Adrenal gland (tissue), 9 donors: ENCODE measurements at regions not wholly inside any gene's neighbourhood (a gene's known extent, or its start where the extent isn't known, plus 50 kb on each side); places are given as distances from the start of the nearest gene placed in this dataset.
"Not testable (repeated sequence)": the region's sequence is repeated elsewhere in the genome, so short reads cannot be mapped to it uniquely, and the experiment has no call there.

Experiments used
- DNase-seq, 7 donors: peaks; one replicate each; pipeline ENCODE4 v3.0.0-alpha.2; 2019 to 2020
- H3K27ac ChIP-seq, 5 donors: fragments of 200-600 bp; sonication (generic) in 4 of 5; 1 replicate in 3 of 5; 2 replicates in 2 of 5; pipeline versions ENCODE4 v1.5.1 to v1.8.0; 2016 to 2020; ENCODE audit warnings: mild to moderate bottlenecking in 1 of 5
- H3K27me3 ChIP-seq: fragments of 200-600 bp; 2 replicates; pipeline ENCODE4 v1.8.0; 2021
- H3K36me3 ChIP-seq, 2 donors: fragments of 200-600 bp; replicated peaks in 1 of 2; 1 replicate in 1 of 2; 2 replicates in 1 of 2; pipeline versions ENCODE4 v1.5.1 to v1.8.0; 2018 to 2022
- H3K4me1 ChIP-seq, 2 donors: fragments of 200-600 bp; replicated peaks in 1 of 2; 1 replicate in 1 of 2; 2 replicates in 1 of 2; pipeline versions ENCODE4 v1.5.1 to v1.8.0; 2018 to 2021
- H3K4me3 ChIP-seq, 4 donors: fragments of 200-600 bp; sonication (generic) in 3 of 4; one replicate each; pipeline ENCODE4 v1.5.1; 2016 to 2018
- H3K9me3 ChIP-seq, 3 donors: fragments of 200-600 bp; sonication (generic) in 1 of 3; replicated peaks in 1 of 3; 1 replicate in 2 of 3; 2 replicates in 1 of 3; pipeline versions ENCODE4 v1.5.1 to v1.8.0; 2016 to 2021
- CTCF ChIP-seq, 6 experiments: fragments of 450-650 bp in 4 of 6; fragments of 200-600 bp in 2 of 6; sonication (generic) in 1 of 6; IDR thresholded peaks; 1 replicate in 5 of 6; 2 replicates in 1 of 6; pipeline versions ENCODE4 v1.5.1 to v1.8.0; 2016 to 2021; ENCODE audit warnings: antibody characterized with exemption in 6 of 6, mild to moderate bottlenecking in 2 of 6, moderate library complexity in 1 of 6
- POLR2A ChIP-seq, 2 donors: fragments of 450-650 bp; IDR thresholded peaks; one replicate each; pipeline ENCODE4 v1.6.1; 2017; ENCODE audit warnings: antibody characterized with exemption in 2 of 2, mild to moderate bottlenecking in 2 of 2, moderate library complexity in 1 of 2
- WGBS, 4 donors: extraction: QIAGEN DNeasy Blood & Tissue Kit in 2 of 4; methylation state at CpG; one replicate each; pipeline versions ENCODE4 v1.1.5 to v1.1.7; 2013 to 2017; 5-methylcytosine and 5-hydroxymethylcytosine counted together
- intact Hi-C, 2 donors: fragments of 100-400 bp; cut with DNase I; formaldehyde crosslinking; loops; one replicate each; pipeline versions ENCODE4 v1.14.1 to v1.15.0; 2022 to 2023
- donor health status: healthy with polysubstance abuse.
- donor health status: Bipolar disorder and iron deficiency.
- donor health status: DM: yes; HTN: yes; CAD: no.
- donor health status: DM: no; HTN: no; CAD: no.
- donor health status: DM: no; HTN: no; CAD: no.

GRCh38 chr2:22079583-22079982 lies 955.8 kb downstream of the TDRD15 start:
- Histone ChIP-seq H3K4me3 (no peak overlapping the region), H3K27ac (no peak overlapping the region), H3K36me3 (no peaks in the 10 kb centered on the region), H3K4me1 (no peaks in the 10 kb centered on the region), H3K9me3 (no peaks in the 10 kb centered on the region), H3K27me3 (no peaks in the 10 kb centered on the region)
- no peak for DNase-seq
- intact Hi-C loops: no loop called here
- 75 to 79% (median 77%) methylated on average over 3 of the region's 3 CpGs for WGBS, 4 donors
- TF ChIP-seq POLR2A (IDR thresholded peaks at IDR 0.05) (no peak), CTCF (IDR thresholded peaks at IDR 0.05) (no peak)

GRCh38 chr2:22086726-22087125 lies 963.0 kb downstream of the TDRD15 start:
- WGBS, 4 donors: 53 to 58% (median 54%) methylated on average over 2 of the region's 2 CpGs
- TF ChIP-seq POLR2A (IDR thresholded peaks at IDR 0.05) (no peak), CTCF (IDR thresholded peaks at IDR 0.05) (no peak)
- Histone ChIP-seq H3K4me3 (no peak overlapping the region), H3K36me3 (no peaks in the 10 kb centered on the region), H3K27ac (no peak overlapping the region), H3K4me1 (no peaks in the 10 kb centered on the region), H3K27me3 (no peaks in the 10 kb centered on the region), H3K9me3 (no peaks in the 10 kb centered on the region)
- DNase-seq: no peak
- intact Hi-C loops: no loop called here

GRCh38 chr2:22103617-22104016 lies 979.8 kb downstream of the TDRD15 start:
- H3K9me3 ChIP-seq, H3K4me3 ChIP-seq, H3K36me3 ChIP-seq, H3K27ac ChIP-seq, intact Hi-C loops, H3K27me3 ChIP-seq, DNase-seq, H3K4me1 ChIP-seq: not testable (repeated sequence)
- 57 to 82% (median 65%) methylated on average over 3 of the region's 3 CpGs for WGBS, 4 donors

GRCh38 chr2:22110244-22110651 lies 986.5 kb downstream of the TDRD15 start:
- intact Hi-C loops: no loop called here
- Histone ChIP-seq H3K27ac (no peak overlapping the region), H3K27me3 (no peaks in the 10 kb centered on the region), H3K9me3 (peaks cover 0 to 6% (median 0%) of the 10 kb centered on the region in 3 donors), H3K4me3 (no peak overlapping the region), H3K36me3 (no peaks in the 10 kb centered on the region), H3K4me1 (no peaks in the 10 kb centered on the region)
- no peak for TF ChIP-seq CTCF (IDR thresholded peaks at IDR 0.05)
- TF ChIP-seq POLR2A (IDR thresholded peaks at IDR 0.05): no peak
- 19 to 43% (median 39%) methylated on average over 3 of the region's 3 CpGs for WGBS, 4 donors
- DNase-seq: no peak

- H3K27me3 ChIP-seq: no peaks in the 10 kb centered on the region
- H3K4me1 ChIP-seq: no peaks in the 10 kb centered on the region
- H3K36me3 ChIP-seq: no peaks in the 10 kb centered on the region
- TF ChIP-seq POLR2A (IDR thresholded peaks at IDR 0.05) (no peak), CTCF (IDR thresholded peaks at IDR 0.05) (no peak)
- 54 to 62% (median 56%) methylated on average over 4 of the region's 4 CpGs for WGBS, 4 donors
- no peak for DNase-seq
- no peak overlapping the region for H3K27ac ChIP-seq
- no peak overlapping the region for H3K4me3 ChIP-seq
- H3K9me3 ChIP-seq: no peaks in the 10 kb centered on the region
- intact Hi-C loops: no loop called here
Observed at GRCh38 chr2:22124003-22124402, 1000.2 kb downstream of the TDRD15 start.
